ENCODE measurements at regions not wholly inside any gene's neighbourhood (a gene's known extent, or its start where the extent isn't known, plus 50 kb on each side); places are given as distances from the start of the nearest gene placed in this dataset.

GRCh38 chr16:85992359-85992758 is 93.4 kb downstream of the IRF8 start:
- H2AFZ ChIP-seq (ENCODE audit: control insufficient read depth, low read depth, low read length) = no peak overlapping the region
- H3K4me1 ChIP-seq (ENCODE audit: control insufficient read depth, insufficient read depth, low read length) = peaks cover 93% of the 10 kb centered on the region
- peak overlapping the region; percentile 15; the same call in 1 of the 2 replicates for H3K27ac ChIP-seq (ENCODE audit: control insufficient read depth, insufficient read depth)
- ChIA-PET RAD21 (ENCODE audit: unreplicated experiment) (interaction anchor here (1.2 to 8.2 kb wide), 6 partner anchors 9 to 172 kb away, joined by 3 to 194 read pairs (median 86); partner anchors contain the start of gene IRF8), SMC1A (ENCODE audit: uncharacterized antibody, unreplicated experiment) (interaction anchor here (1.0 to 18.6 kb wide), 6 partner anchors 10 to 171 kb away, joined by 3 to 338 read pairs (median 108); partner anchors contain the start of gene IRF8), POLR2A (interaction anchor here (1.2 to 7.7 kb wide), 5 partner anchors 9 to 89 kb away, joined by 3 to 58 read pairs (median 11); no protein-coding TSS in a partner anchor), CTCF (interaction anchor here (0.7 to 12.2 kb wide), 7 partner anchors 10 to 170 kb away, joined by 3 to 337 read pairs (median 6); partner anchors contain the start of gene IRF8)
- H3K27me3 ChIP-seq (replicated peaks in 1 of 2; ENCODE audit: control insufficient read depth in 2 of 2, insufficient read depth in 2 of 2, low read length in 1 of 2) = no peaks in the 10 kb centered on the region
- H3K4me2 ChIP-seq (ENCODE audit: control insufficient read depth, insufficient read depth) = peak overlapping the region; percentile 28; the same call in 1 of the 2 replicates
- in situ Hi-C loops (cut with MboI) (no loop called here), intact Hi-C loops (cut with micrococcal nuclease; ENCODE audit: unreplicated experiment) (no loop called here)
- WGBS (ENCODE audit: insufficient coverage, insufficient replicate concordance, low lambda C conversion rate, missing lambda C conversion rate) = 77% methylated on average over 10 of the region's 10 CpGs
- no TSS peak for BruUV-seq (replicated peaks)
- no peaks in the 10 kb centered on the region for H3K9me3 ChIP-seq (replicated peaks; ENCODE audit: control insufficient read depth, insufficient read depth, low read length)
- no peaks in the 10 kb centered on the region for H4K20me1 ChIP-seq (ENCODE audit: control insufficient read depth, insufficient read depth)
- H3K36me3 ChIP-seq (ENCODE audit: control insufficient read depth in 2 of 2, insufficient read depth in 2 of 2, low read length in 1 of 2) = no peaks in the 10 kb centered on the region
- no peak for DNase-seq (ENCODE audit: low read depth, low spot score)
- H3K9ac ChIP-seq (ENCODE audit: control insufficient read depth, insufficient read depth, low read length) = no peak overlapping the region
- no peak for FAIRE-seq
- TF ChIP-seq MTA3 (IDR thresholded peaks at IDR 0.05; ENCODE audit: borderline replicate concordance, low read length) (no peak), ZSCAN29 (IDR thresholded peaks at IDR 0.05) (no peak), SMAD1 (IDR thresholded peaks at IDR 0.05; ENCODE audit: low read depth, partially characterized antibody) (no peak), EGR1 (IDR thresholded peaks at IDR 0.05; ENCODE audit: borderline replicate concordance in 1 of 2, low read depth in 2 of 2, low read length in 2 of 2) (no peak), SIN3A (IDR thresholded peaks at IDR 0.05; ENCODE audit: low read depth, low read length) (no peak)
- TF ChIP-seq, protein P1, sequence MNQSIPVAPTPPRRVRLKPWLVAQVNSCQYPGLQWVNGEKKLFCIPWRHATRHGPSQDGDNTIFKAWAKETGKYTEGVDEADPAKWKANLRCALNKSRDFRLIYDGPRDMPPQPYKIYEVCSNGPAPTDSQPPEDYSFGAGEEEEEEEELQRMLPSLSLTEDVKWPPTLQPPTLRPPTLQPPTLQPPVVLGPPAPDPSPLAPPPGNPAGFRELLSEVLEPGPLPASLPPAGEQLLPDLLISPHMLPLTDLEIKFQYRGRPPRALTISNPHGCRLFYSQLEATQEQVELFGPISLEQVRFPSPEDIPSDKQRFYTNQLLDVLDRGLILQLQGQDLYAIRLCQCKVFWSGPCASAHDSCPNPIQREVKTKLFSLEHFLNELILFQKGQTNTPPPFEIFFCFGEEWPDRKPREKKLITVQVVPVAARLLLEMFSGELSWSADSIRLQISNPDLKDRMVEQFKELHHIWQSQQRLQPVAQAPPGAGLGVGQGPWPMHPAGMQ (IDR thresholded peaks at IDR 0.05; ENCODE audit: borderline replicate concordance) = no peak
- TF ChIP-seq, protein P2, sequence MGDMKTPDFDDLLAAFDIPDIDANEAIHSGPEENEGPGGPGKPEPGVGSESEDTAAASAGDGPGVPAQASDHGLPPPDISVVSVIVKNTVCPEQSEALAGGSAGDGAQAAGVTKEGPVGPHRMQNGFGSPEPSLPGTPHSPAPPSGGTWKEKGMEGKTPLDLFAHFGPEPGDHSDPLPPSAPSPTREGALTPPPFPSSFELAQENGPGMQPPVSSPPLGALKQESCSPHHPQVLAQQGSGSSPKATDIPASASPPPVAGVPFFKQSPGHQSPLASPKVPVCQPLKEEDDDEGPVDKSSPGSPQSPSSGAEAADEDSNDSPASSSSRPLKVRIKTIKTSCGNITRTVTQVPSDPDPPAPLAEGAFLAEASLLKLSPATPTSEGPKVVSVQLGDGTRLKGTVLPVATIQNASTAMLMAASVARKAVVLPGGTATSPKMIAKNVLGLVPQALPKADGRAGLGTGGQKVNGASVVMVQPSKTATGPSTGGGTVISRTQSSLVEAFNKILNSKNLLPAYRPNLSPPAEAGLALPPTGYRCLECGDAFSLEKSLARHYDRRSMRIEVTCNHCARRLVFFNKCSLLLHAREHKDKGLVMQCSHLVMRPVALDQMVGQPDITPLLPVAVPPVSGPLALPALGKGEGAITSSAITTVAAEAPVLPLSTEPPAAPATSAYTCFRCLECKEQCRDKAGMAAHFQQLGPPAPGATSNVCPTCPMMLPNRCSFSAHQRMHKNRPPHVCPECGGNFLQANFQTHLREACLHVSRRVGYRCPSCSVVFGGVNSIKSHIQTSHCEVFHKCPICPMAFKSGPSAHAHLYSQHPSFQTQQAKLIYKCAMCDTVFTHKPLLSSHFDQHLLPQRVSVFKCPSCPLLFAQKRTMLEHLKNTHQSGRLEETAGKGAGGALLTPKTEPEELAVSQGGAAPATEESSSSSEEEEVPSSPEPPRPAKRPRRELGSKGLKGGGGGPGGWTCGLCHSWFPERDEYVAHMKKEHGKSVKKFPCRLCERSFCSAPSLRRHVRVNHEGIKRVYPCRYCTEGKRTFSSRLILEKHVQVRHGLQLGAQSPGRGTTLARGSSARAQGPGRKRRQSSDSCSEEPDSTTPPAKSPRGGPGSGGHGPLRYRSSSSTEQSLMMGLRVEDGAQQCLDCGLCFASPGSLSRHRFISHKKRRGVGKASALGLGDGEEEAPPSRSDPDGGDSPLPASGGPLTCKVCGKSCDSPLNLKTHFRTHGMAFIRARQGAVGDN (IDR thresholded peaks at IDR 0.05) = no peak
- peaks cover 15% of the 10 kb centered on the region for H3K79me2 ChIP-seq (ENCODE audit: control insufficient read depth, insufficient read depth, low read length)
- no peak overlapping the region for H3K4me3 ChIP-seq
- ATAC-seq = no peak

Data from GM12878 (cell line).